ENCODE measurements at regions not wholly inside any gene's neighbourhood (a gene's known extent, or its start where the extent isn't known, plus 50 kb on each side); places are given as distances from the start of the nearest gene placed in this dataset.
A peak's percentile ranks its signal among the peaks of the same experiment; 100 is the strongest.

DNA sequence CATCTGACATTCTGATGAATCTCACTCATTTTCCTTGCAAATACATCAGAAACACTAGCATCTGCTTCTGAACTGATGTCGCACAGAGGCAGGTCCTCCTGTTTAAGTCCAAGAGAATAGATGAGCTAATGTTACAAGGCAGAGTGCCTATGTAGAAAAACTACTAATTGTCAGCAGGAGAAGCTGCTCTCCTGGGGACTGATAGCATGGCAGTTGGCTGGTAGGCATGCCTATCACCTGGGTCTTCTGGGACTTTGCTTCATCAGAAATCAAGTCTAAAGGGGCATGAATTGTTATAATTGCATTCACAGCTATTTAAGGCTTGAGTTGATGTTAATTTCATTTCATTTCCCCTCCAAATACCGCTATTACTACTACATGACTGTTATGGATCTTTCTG lies 457.2 kb downstream of the RAP2B start:
- H3K9me3 Mint-ChIP-seq = no peaks in the 10 kb centered on the region
- H3K4me1 Mint-ChIP-seq (ENCODE audit: low read depth in 2 of 2) = peaks cover 24 to 31% of the 10 kb centered on the region in 2 donors
- H3K27ac Mint-ChIP-seq = peak overlapping the region in 1 of 2 donors; percentile 28
- ATAC-seq (replicated peaks) (no peak), DNase-seq (no peak)
- no peaks in the 10 kb centered on the region for H3K36me3 Mint-ChIP-seq (ENCODE audit: insufficient read depth)
- H3K4me3 Mint-ChIP-seq = no peak overlapping the region
- no peaks in the 10 kb centered on the region for H3K27me3 Mint-ChIP-seq

- Mint-ChIP-seq H3K36me3 (ENCODE audit: insufficient read depth) (no peaks in the 10 kb centered on the region), H3K9me3 (no peaks in the 10 kb centered on the region), H3K27ac (peak overlapping the region; percentile 66 to 92), H3K27me3 (no peaks in the 10 kb centered on the region), H3K4me1 (ENCODE audit: low read depth in 2 of 2) (peaks cover 26 to 37% of the 10 kb centered on the region in 2 donors), H3K4me3 (peak overlapping the region; percentile 26 to 58)
- ATAC-seq (replicated peaks) (peak; percentile 65), DNase-seq (no peak)
These were observed 459.9 kb downstream of the RAP2B start for GRCh38 chr3:153621953-153622352.

DNA sequence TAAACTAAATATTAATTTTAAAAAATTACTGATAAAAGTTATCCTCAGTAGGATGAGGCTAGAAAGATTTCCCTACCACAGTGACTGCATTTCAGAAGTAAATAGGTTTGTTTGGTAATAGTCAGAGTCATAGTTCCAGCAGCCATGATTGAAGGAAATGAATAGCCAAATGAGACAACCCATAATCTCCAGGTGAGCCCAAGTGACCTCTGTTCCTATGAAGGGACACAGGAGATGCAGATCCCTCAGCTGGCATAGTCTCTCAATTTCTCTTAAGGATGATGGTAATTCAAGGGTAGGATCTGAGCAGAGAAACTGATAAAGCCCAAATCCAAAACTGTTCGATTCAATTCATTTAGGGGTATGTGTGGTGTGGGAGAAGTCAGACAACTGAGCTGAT lies 461.8 kb downstream of the RAP2B start:
- peak overlapping the region; percentile 37 to 47 for H3K4me3 Mint-ChIP-seq
- no peaks in the 10 kb centered on the region for H3K27me3 Mint-ChIP-seq
- no peaks in the 10 kb centered on the region for H3K36me3 Mint-ChIP-seq (ENCODE audit: insufficient read depth)

GRCh38 chr3:153624310-153625030 lies 462.4 kb downstream of the RAP2B start:
- peaks cover 28 to 42% of the 10 kb centered on the region in 2 donors for H3K4me1 Mint-ChIP-seq (ENCODE audit: low read depth in 2 of 2)
- ATAC-seq (replicated peaks) (peak; percentile 73), DNase-seq (peak; percentile 2 to 31 (median 3))
- H3K9me3 Mint-ChIP-seq = no peaks in the 10 kb centered on the region
- no peaks in the 10 kb centered on the region for H3K36me3 Mint-ChIP-seq (ENCODE audit: insufficient read depth)
- H3K27ac Mint-ChIP-seq = peak overlapping the region; percentile 51 to 92
- no peaks in the 10 kb centered on the region for H3K27me3 Mint-ChIP-seq
- peak overlapping the region; percentile 37 to 47 for H3K4me3 Mint-ChIP-seq

More for the DNA sequence above, 461.8 kb downstream of the RAP2B start:
- Mint-ChIP-seq H3K27ac (peak overlapping the region; percentile 51 to 92), H3K4me1 (ENCODE audit: low read depth in 2 of 2) (peaks cover 28 to 40% of the 10 kb centered on the region in 2 donors), H3K9me3 (no peaks in the 10 kb centered on the region)
- no peak for ATAC-seq (replicated peaks)
- no peak for DNase-seq

GRCh38 chr3:153625506-153625905 lies 463.5 kb downstream of the RAP2B start:
- no peak for DNase-seq
- H3K4me1 Mint-ChIP-seq (ENCODE audit: low read depth in 2 of 2) = peaks cover 28 to 42% of the 10 kb centered on the region in 2 donors
- no peaks in the 10 kb centered on the region for H3K9me3 Mint-ChIP-seq
- no peaks in the 10 kb centered on the region for H3K36me3 Mint-ChIP-seq (ENCODE audit: insufficient read depth)
- ATAC-seq (replicated peaks) = no peak
- H3K27ac Mint-ChIP-seq = no peak overlapping the region
- no peak overlapping the region for H3K4me3 Mint-ChIP-seq
- H3K27me3 Mint-ChIP-seq = no peaks in the 10 kb centered on the region

GRCh38 chr3:153626158-153626557 lies 464.1 kb downstream of the RAP2B start:
- ATAC-seq (replicated peaks) (no peak), DNase-seq (no peak)
- H3K27me3 Mint-ChIP-seq = no peaks in the 10 kb centered on the region
- H3K4me3 Mint-ChIP-seq = no peak overlapping the region
- peaks cover 28 to 38% of the 10 kb centered on the region in 2 donors for H3K4me1 Mint-ChIP-seq (ENCODE audit: low read depth in 2 of 2)
- H3K36me3 Mint-ChIP-seq (ENCODE audit: insufficient read depth) = no peaks in the 10 kb centered on the region
- no peak overlapping the region for H3K27ac Mint-ChIP-seq
- no peaks in the 10 kb centered on the region for H3K9me3 Mint-ChIP-seq

GRCh38 chr3:153628591-153628990 lies 466.6 kb downstream of the RAP2B start:
- DNase-seq (no peak), ATAC-seq (replicated peaks) (peak; percentile 16)
- H3K4me1 Mint-ChIP-seq (ENCODE audit: low read depth in 2 of 2) = peaks cover 15 to 16% of the 10 kb centered on the region in 2 donors
- H3K4me3 Mint-ChIP-seq = peak overlapping the region; percentile 35 to 56
- no peak overlapping the region for H3K27ac Mint-ChIP-seq
- no peaks in the 10 kb centered on the region for H3K9me3 Mint-ChIP-seq
- no peaks in the 10 kb centered on the region for H3K36me3 Mint-ChIP-seq (ENCODE audit: insufficient read depth)
- H3K27me3 Mint-ChIP-seq = no peaks in the 10 kb centered on the region

DNA sequence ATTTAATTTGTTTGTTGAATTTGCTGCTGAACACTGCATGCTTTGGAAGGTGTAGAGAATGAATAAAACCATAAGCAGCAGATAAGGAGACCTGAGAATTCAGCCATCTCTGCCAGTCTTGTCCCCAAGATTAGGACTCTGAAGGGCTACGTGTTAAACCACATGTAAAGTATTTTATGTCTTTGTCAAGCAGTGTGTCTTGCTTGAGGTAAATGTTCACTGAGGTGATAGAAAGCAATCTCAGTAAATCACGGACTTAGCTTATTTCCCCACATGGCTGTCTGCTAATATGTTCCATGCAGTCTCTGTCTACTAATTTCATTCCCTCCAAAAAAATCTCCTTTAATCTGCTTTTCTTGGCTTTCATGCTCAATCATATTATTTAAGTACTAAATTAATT lies 467.1 kb downstream of the RAP2B start:
- no peaks in the 10 kb centered on the region for H3K36me3 Mint-ChIP-seq (ENCODE audit: insufficient read depth)
- no peaks in the 10 kb centered on the region for H3K27me3 Mint-ChIP-seq
- no peaks in the 10 kb centered on the region for H3K9me3 Mint-ChIP-seq
- DNase-seq = no peak
- ATAC-seq (replicated peaks) = peak; percentile 22
- H3K4me3 Mint-ChIP-seq = peak overlapping the region; percentile 35 to 56
- no peak overlapping the region for H3K27ac Mint-ChIP-seq
- peaks cover 11 to 12% of the 10 kb centered on the region in 2 donors for H3K4me1 Mint-ChIP-seq (ENCODE audit: low read depth in 2 of 2)

DNA sequence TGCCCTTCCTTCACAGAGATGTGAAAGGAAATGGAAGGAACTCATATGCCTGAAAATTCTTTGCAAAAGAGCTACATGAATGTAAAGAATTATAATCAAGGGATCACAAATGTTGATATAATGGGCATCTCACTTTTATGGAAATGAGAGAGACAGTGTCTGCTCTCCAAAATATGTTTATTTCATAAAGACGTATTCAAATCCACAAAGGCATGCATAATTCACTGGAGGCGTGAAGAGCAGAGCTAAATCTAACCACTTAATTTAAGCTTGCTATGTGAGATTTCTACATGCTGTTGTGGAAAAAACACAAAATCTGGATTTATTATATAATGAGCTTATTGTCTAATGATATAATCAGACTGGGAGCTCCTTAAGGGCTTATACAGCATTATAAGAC lies 469.1 kb downstream of the RAP2B start:
- ATAC-seq (replicated peaks) (no peak), DNase-seq (no peak)
- no peaks in the 10 kb centered on the region for H3K9me3 Mint-ChIP-seq
- no peaks in the 10 kb centered on the region for H3K36me3 Mint-ChIP-seq (ENCODE audit: insufficient read depth)
- H3K4me1 Mint-ChIP-seq (ENCODE audit: low read depth in 2 of 2) = peaks cover 5 to 7% of the 10 kb centered on the region in 2 donors
- H3K27me3 Mint-ChIP-seq = no peaks in the 10 kb centered on the region
- no peak overlapping the region for H3K27ac Mint-ChIP-seq
- no peak overlapping the region for H3K4me3 Mint-ChIP-seq

DNA sequence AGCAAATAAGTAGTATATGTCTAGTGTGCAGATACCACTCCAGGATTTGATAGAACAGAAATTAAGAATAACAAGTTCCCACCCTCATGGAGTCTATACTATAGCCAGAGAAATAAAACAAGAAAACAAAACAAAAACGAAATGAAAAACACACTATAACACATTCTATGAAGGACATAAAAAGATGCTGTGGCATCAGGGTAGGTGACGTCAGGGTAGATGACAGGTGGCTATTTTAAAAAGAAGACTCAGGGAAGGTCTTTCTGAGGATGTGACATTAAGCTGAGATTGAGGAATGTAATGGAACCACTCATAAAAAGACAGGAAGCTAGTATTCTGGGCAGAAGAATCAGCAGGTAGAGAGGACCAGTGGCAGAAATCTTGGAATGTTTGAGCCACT lies 469.6 kb downstream of the RAP2B start:
- Mint-ChIP-seq H3K4me1 (ENCODE audit: low read depth in 2 of 2) (peaks cover 5 to 7% of the 10 kb centered on the region in 2 donors), H3K4me3 (no peak overlapping the region), H3K27me3 (no peaks in the 10 kb centered on the region), H3K9me3 (no peaks in the 10 kb centered on the region), H3K27ac (no peak overlapping the region), H3K36me3 (ENCODE audit: insufficient read depth) (no peaks in the 10 kb centered on the region)
- DNase-seq = no peak
- ATAC-seq (replicated peaks) = no peak

DNA sequence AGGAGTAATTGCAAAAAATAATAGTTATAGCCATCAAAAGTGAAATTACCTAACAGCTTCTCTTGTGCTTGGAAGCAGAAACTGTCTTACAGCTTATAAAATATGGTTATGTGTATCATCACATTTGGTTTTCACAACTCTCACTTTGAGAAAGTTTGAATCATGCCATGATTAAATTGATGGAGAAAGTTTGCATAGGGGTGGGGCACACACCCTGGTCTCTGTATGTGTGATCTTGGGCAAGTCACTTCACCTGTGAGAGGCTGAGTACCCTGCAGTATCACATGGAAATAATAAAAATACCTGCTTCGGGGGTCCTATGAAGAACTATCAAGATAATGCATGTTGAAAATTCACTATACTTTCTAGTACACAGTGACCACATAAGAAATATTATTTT lies 471.4 kb downstream of the RAP2B start:
- ATAC-seq (replicated peaks) (no peak), DNase-seq (no peak)
- H3K9me3 Mint-ChIP-seq = no peaks in the 10 kb centered on the region
- no peak overlapping the region for H3K4me3 Mint-ChIP-seq
- no peaks in the 10 kb centered on the region for H3K27me3 Mint-ChIP-seq
- H3K27ac Mint-ChIP-seq = no peak overlapping the region
- peaks cover 5% of the 10 kb centered on the region in 2 donors for H3K4me1 Mint-ChIP-seq (ENCODE audit: low read depth in 2 of 2)
- H3K36me3 Mint-ChIP-seq (ENCODE audit: insufficient read depth) = no peaks in the 10 kb centered on the region

DNA sequence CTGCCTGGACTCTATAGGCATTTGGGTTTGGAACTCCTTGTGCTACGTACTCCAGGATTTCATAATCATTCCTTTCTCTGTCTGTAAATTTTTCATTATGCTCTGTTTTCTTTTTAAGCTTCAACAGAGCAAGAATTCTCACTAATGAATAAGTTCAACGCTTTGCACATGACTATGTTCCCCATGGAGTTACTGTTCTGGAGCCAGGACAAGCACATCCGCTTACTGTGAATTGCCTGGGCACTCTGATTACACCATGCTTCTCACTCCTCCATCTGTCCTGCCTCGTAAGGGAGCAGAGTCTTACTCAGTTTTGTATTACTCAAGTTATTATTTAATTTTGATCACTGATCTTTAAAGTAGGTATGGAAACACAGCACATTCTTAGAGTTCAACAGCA lies 472.7 kb downstream of the RAP2B start:
- H3K27me3 Mint-ChIP-seq = no peaks in the 10 kb centered on the region
- H3K9me3 Mint-ChIP-seq = no peaks in the 10 kb centered on the region
- no peaks in the 10 kb centered on the region for H3K36me3 Mint-ChIP-seq (ENCODE audit: insufficient read depth)
- DNase-seq = no peak
- peaks cover 0 to 5% of the 10 kb centered on the region in 2 donors for H3K4me1 Mint-ChIP-seq (ENCODE audit: low read depth in 2 of 2)
- no peak overlapping the region for H3K4me3 Mint-ChIP-seq
- H3K27ac Mint-ChIP-seq = no peak overlapping the region
- no peak for ATAC-seq (replicated peaks)

DNA sequence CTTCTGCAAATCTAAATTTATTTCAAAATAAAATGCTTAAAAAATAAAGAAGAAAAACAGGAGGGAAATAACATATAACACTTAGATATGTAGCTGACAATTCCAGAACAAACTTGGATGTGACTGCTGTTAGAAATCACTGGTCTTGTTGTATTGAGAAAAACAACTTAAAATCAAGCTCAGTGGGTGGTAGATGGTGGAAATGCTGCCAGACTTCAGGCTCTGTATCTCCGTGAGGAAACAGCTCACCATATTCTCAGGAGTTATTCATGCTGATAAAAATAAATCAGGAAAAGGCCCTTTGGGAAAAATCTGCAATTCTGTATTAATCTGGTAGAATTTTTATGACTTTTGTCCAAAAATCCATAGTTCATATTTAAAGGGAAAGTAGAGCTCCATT lies 477.6 kb downstream of the RAP2B start:
- no peak for DNase-seq
- Mint-ChIP-seq H3K27ac (no peak overlapping the region), H3K27me3 (no peaks in the 10 kb centered on the region), H3K36me3 (ENCODE audit: insufficient read depth) (peaks cover 4% of the 10 kb centered on the region), H3K4me1 (ENCODE audit: low read depth in 2 of 2) (peaks cover 30 to 34% of the 10 kb centered on the region in 2 donors), H3K4me3 (no peak overlapping the region), H3K9me3 (peaks cover 5 to 10% of the 10 kb centered on the region in 2 donors)
- ATAC-seq (replicated peaks) = no peak

Data from effector memory CD8-positive, alpha-beta T cell (primary cell).